H1 (cell line): ENCODE measurements at regions not wholly inside any gene's neighbourhood (a gene's known extent, or its start where the extent isn't known, plus 50 kb on each side); places are given as distances from the start of the nearest gene placed in this dataset.

Source experiments
- CHD2 ChIP-seq: IDR thresholded peaks from 2 replicates; pipeline ENCODE4 v1.6.1; 2012; ENCODE audit warnings: low read length, improper control_type of control experiment
- CREB1 ChIP-seq: IDR thresholded peaks from 2 replicates; pipeline ENCODE4 v1.6.1; 2012; ENCODE audit warnings: inconsistent platforms
- EZH2 ChIP-seq: fragments of 200-600 bp; sonication (generic); IDR thresholded peaks from 2 replicates; pipeline ENCODE4 v1.7.1; 2012; ENCODE audit warnings: low read depth, mild to moderate bottlenecking, moderate library complexity, low read length, inconsistent platforms; ENCODE audit not compliant: severe bottlenecking
- JUN ChIP-seq: IDR thresholded peaks from 2 replicates; pipeline ENCODE4 v1.6.1; 2011; ENCODE audit warnings: low read depth, mild to moderate bottlenecking, improper control_type of control experiment, low read length
- NRF1 ChIP-seq: IDR thresholded peaks from 2 replicates; pipeline ENCODE4 v1.6.1; 2011; ENCODE audit warnings: mild to moderate bottlenecking, low read depth, low read length, improper control_type of control experiment
- RBBP5 ChIP-seq: IDR thresholded peaks from 2 replicates; pipeline ENCODE4 v1.7.1; 2012; ENCODE audit warnings: low read depth, mild to moderate bottlenecking, inconsistent platforms, low read length, moderate library complexity, borderline replicate concordance
- RFX5 ChIP-seq: IDR thresholded peaks from 2 replicates; pipeline ENCODE4 v1.6.1; 2011; ENCODE audit warnings: low read depth, low read length, improper control_type of control experiment, borderline replicate concordance
- SIX5 ChIP-seq: IDR thresholded peaks from 2 replicates; pipeline ENCODE4 v1.6.1; 2011; ENCODE audit warnings: mild to moderate bottlenecking, low read depth, low read length
- SP4 ChIP-seq: IDR thresholded peaks from 2 replicates; pipeline ENCODE4 v1.6.1; 2012; ENCODE audit warnings: low read length, inconsistent platforms
- ZNF274 ChIP-seq: IDR thresholded peaks from 2 replicates; pipeline ENCODE4 v1.7.0; 2012; ENCODE audit warnings: low read length, borderline replicate concordance; ENCODE audit errors: extremely low read depth
- TF ChIP-seq, protein P1 (sequence below): fragments of 300-600 bp; sonication (generic); IDR thresholded peaks from 2 replicates; pipeline ENCODE4 v1.7.1; 2012; ENCODE audit warnings: low read length, moderate library complexity, mild to moderate bottlenecking, inconsistent platforms; ENCODE audit not compliant: insufficient replicate concordance

GRCh38 chr10:130387936-130388580, 251.9 kb downstream of the GLRX3 start (continued):
- TF ChIP-seq, protein P1, sequence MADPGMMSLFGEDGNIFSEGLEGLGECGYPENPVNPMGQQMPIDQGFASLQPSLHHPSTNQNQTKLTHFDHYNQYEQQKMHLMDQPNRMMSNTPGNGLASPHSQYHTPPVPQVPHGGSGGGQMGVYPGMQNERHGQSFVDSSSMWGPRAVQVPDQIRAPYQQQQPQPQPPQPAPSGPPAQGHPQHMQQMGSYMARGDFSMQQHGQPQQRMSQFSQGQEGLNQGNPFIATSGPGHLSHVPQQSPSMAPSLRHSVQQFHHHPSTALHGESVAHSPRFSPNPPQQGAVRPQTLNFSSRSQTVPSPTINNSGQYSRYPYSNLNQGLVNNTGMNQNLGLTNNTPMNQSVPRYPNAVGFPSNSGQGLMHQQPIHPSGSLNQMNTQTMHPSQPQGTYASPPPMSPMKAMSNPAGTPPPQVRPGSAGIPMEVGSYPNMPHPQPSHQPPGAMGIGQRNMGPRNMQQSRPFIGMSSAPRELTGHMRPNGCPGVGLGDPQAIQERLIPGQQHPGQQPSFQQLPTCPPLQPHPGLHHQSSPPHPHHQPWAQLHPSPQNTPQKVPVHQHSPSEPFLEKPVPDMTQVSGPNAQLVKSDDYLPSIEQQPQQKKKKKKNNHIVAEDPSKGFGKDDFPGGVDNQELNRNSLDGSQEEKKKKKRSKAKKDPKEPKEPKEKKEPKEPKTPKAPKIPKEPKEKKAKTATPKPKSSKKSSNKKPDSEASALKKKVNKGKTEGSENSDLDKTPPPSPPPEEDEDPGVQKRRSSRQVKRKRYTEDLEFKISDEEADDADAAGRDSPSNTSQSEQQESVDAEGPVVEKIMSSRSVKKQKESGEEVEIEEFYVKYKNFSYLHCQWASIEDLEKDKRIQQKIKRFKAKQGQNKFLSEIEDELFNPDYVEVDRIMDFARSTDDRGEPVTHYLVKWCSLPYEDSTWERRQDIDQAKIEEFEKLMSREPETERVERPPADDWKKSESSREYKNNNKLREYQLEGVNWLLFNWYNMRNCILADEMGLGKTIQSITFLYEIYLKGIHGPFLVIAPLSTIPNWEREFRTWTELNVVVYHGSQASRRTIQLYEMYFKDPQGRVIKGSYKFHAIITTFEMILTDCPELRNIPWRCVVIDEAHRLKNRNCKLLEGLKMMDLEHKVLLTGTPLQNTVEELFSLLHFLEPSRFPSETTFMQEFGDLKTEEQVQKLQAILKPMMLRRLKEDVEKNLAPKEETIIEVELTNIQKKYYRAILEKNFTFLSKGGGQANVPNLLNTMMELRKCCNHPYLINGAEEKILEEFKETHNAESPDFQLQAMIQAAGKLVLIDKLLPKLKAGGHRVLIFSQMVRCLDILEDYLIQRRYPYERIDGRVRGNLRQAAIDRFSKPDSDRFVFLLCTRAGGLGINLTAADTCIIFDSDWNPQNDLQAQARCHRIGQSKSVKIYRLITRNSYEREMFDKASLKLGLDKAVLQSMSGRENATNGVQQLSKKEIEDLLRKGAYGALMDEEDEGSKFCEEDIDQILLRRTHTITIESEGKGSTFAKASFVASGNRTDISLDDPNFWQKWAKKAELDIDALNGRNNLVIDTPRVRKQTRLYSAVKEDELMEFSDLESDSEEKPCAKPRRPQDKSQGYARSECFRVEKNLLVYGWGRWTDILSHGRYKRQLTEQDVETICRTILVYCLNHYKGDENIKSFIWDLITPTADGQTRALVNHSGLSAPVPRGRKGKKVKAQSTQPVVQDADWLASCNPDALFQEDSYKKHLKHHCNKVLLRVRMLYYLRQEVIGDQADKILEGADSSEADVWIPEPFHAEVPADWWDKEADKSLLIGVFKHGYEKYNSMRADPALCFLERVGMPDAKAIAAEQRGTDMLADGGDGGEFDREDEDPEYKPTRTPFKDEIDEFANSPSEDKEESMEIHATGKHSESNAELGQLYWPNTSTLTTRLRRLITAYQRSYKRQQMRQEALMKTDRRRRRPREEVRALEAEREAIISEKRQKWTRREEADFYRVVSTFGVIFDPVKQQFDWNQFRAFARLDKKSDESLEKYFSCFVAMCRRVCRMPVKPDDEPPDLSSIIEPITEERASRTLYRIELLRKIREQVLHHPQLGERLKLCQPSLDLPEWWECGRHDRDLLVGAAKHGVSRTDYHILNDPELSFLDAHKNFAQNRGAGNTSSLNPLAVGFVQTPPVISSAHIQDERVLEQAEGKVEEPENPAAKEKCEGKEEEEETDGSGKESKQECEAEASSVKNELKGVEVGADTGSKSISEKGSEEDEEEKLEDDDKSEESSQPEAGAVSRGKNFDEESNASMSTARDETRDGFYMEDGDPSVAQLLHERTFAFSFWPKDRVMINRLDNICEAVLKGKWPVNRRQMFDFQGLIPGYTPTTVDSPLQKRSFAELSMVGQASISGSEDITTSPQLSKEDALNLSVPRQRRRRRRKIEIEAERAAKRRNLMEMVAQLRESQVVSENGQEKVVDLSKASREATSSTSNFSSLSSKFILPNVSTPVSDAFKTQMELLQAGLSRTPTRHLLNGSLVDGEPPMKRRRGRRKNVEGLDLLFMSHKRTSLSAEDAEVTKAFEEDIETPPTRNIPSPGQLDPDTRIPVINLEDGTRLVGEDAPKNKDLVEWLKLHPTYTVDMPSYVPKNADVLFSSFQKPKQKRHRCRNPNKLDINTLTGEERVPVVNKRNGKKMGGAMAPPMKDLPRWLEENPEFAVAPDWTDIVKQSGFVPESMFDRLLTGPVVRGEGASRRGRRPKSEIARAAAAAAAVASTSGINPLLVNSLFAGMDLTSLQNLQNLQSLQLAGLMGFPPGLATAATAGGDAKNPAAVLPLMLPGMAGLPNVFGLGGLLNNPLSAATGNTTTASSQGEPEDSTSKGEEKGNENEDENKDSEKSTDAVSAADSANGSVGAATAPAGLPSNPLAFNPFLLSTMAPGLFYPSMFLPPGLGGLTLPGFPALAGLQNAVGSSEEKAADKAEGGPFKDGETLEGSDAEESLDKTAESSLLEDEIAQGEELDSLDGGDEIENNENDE: no peak
- TF ChIP-seq EZH2 (no peak), RFX5 (no peak), CREB1 (no peak), SP4 (no peak), NRF1 (no peak), ZNF274 (no peak), CHD2 (no peak), JUN (no peak), SIX5 (no peak), RBBP5 (no peak)
